ENCODE measurements at regions not wholly inside any gene's neighbourhood (a gene's known extent, or its start where the extent isn't known, plus 50 kb on each side); places are given as distances from the start of the nearest gene placed in this dataset.

DNA sequence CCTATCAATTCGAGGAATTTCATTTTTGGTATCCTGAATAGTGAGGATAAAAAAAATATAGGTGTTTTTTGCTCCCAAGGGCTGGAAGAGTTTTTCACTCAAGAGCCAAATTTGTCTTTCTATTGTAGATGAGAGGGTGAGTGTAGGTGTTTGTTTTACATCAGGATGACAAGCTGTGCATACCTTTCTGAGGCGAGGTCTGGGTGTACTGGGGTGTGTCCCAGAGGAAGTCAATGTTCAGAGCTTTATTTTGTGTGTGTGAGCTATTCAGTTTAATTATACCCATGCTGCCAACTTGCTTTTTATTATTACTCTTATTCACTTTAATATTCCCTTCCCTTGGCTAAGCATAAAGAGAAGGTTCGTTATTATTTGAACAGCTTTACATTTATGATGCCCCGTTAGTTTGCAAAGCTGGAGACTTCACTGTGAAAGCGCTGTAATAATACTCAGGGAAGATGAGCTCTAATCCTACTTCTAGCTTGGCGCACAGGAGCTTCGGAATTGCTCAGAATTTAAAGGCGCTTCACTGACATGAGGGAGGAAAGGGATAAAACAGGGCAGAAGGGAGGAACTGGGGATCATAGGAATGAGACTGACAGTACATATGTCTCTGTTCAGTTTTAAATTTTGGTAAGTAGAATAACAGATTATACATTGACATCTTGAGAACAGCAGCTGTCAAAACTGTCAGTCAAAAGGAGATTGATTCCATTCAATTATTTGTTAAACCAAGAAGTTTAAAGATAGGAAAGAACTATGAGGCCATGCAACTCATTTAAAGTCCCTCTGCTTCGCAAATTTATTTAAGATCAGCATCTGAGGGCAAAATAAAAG lies 117.7 kb upstream of the TP63 start:
- no peak overlapping the region for H3K27ac ChIP-seq

GRCh38 chr3:189516039-189516438 lies 115.2 kb upstream of the TP63 start:
- intact Hi-C loops (cut with DNase I; ENCODE audit: low total_unique reads) = no loop called here
- no peaks in the 10 kb centered on the region for H3K27me3 ChIP-seq
- no peaks in the 10 kb centered on the region for H3K36me3 ChIP-seq
- no peak for TF ChIP-seq POLR2A (IDR thresholded peaks at IDR 0.05)
- no peak for DNase-seq
- H3K4me3 ChIP-seq = no peak overlapping the region
- H3K9me3 ChIP-seq = no peaks in the 10 kb centered on the region
- H3K4me1 ChIP-seq = no peaks in the 10 kb centered on the region
- H3K27ac ChIP-seq = no peak overlapping the region

More for the DNA sequence above, 117.7 kb upstream of the TP63 start:
- TF ChIP-seq, protein P1, sequence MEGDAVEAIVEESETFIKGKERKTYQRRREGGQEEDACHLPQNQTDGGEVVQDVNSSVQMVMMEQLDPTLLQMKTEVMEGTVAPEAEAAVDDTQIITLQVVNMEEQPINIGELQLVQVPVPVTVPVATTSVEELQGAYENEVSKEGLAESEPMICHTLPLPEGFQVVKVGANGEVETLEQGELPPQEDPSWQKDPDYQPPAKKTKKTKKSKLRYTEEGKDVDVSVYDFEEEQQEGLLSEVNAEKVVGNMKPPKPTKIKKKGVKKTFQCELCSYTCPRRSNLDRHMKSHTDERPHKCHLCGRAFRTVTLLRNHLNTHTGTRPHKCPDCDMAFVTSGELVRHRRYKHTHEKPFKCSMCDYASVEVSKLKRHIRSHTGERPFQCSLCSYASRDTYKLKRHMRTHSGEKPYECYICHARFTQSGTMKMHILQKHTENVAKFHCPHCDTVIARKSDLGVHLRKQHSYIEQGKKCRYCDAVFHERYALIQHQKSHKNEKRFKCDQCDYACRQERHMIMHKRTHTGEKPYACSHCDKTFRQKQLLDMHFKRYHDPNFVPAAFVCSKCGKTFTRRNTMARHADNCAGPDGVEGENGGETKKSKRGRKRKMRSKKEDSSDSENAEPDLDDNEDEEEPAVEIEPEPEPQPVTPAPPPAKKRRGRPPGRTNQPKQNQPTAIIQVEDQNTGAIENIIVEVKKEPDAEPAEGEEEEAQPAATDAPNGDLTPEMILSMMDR (IDR thresholded peaks at IDR 0.05) = no peak
- TF ChIP-seq POLR2A (IDR thresholded peaks at IDR 0.05) = no peak
- no peaks in the 10 kb centered on the region for H3K36me3 ChIP-seq
- H3K27me3 ChIP-seq = no peaks in the 10 kb centered on the region
- intact Hi-C loops (cut with DNase I; ENCODE audit: low total_unique reads) = no loop called here
- no peaks in the 10 kb centered on the region for H3K9me3 ChIP-seq
- no peak overlapping the region for H3K4me3 ChIP-seq
- no peaks in the 10 kb centered on the region for H3K4me1 ChIP-seq
- DNase-seq = no peak

- Histone ChIP-seq H3K4me3 (no peak overlapping the region), H3K9me3 (no peaks in the 10 kb centered on the region), H3K4me1 (no peaks in the 10 kb centered on the region), H3K27ac (no peak overlapping the region), H3K27me3 (no peaks in the 10 kb centered on the region), H3K36me3 (no peaks in the 10 kb centered on the region)
- no peak for DNase-seq
- no peak for TF ChIP-seq POLR2A (IDR thresholded peaks at IDR 0.05)
- TF ChIP-seq, protein P1 (IDR thresholded peaks at IDR 0.05) = no peak
- intact Hi-C loops (cut with DNase I; ENCODE audit: low total_unique reads) = no loop called here
Measured at GRCh38 chr3:189517981-189518380, 113.2 kb upstream of the TP63 start.

DNA sequence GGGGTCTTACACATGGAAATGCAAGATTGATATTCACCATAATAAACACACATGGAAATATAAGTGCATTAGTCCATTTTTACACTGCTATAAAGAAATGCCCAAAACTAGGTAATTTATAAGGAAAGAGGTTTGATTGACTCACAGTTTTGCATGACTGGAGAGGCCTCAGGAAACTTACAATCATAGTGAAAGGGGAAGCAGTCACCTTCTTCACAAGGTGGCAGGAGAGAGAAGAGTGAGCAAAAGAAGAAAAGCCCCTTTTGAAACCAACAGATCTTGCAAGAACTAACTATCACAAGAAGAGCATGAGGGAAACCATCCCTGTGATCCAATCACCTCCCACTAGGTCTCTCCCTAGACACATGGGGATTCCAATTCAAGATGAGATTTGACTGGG lies 111.7 kb upstream of the TP63 start:
- H3K9me3 ChIP-seq = no peaks in the 10 kb centered on the region
- no peaks in the 10 kb centered on the region for H3K27me3 ChIP-seq
- H3K36me3 ChIP-seq = no peaks in the 10 kb centered on the region
- TF ChIP-seq POLR2A (IDR thresholded peaks at IDR 0.05) = no peak
- TF ChIP-seq, protein P1 (IDR thresholded peaks at IDR 0.05) = no peak
- H3K4me1 ChIP-seq = no peaks in the 10 kb centered on the region
- no peak overlapping the region for H3K27ac ChIP-seq
- no peak for DNase-seq
- intact Hi-C loops (cut with DNase I; ENCODE audit: low total_unique reads) = no loop called here
- H3K4me3 ChIP-seq = no peak overlapping the region

- no peak overlapping the region for H3K27ac ChIP-seq
- H3K4me1 ChIP-seq = no peaks in the 10 kb centered on the region
- no peak overlapping the region for H3K4me3 ChIP-seq
- H3K27me3 ChIP-seq = no peaks in the 10 kb centered on the region
- DNase-seq = no peak
- no peak for TF ChIP-seq POLR2A (IDR thresholded peaks at IDR 0.05)
- TF ChIP-seq, protein P1 (IDR thresholded peaks at IDR 0.05) = no peak
- intact Hi-C loops (cut with DNase I; ENCODE audit: low total_unique reads) = no loop called here
- H3K36me3 ChIP-seq = no peaks in the 10 kb centered on the region
- no peaks in the 10 kb centered on the region for H3K9me3 ChIP-seq
Measured at GRCh38 chr3:189529468-189529867, 101.7 kb upstream of the TP63 start.
